GM19397 (cell line): ENCODE measurements at regions not wholly inside any gene's neighbourhood (a gene's known extent, or its start where the extent isn't known, plus 50 kb on each side); places are given as distances from the start of the nearest gene placed in this dataset.

ENCODE experiments used
- ATAC-seq: cut with Tn5 transposase; IDR thresholded peaks from one replicate; pipeline ENCODE4 v1.9.1; 2021; ENCODE audit warnings: mild to moderate bottlenecking, moderate library complexity; ENCODE audit not compliant: unreplicated experiment

DNA sequence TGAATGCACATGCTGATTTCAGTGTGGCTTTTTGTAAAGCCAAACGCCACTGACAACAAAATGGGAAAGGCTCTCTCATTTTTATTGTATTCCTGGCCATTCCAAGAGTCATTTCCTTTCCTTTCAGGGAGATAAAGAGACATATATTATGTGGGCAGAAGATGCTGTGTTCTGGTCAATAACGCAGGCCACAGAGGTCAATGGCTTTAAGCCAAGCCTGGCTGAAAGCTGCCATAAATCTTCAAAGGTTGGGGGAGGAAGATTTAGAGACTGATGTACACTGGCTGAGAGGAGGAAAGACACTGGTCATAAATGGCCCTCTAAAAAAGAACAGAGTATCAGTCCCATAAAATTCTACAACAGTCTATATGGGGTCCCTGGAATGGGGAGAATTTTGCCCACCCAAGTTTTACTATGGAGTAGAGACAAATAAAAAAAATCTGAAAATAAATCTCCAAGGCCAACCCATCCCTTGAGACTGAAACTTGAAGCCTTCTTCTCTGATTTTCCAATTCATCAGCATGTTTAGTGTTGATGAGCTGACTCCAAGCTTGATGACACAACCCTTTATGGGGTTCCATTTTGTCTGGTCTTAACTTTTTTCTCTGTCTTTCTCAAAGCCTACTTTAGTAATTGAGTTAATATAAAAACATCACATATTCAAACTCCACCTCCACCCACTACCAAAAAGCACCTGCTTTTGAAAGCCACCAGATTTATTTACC lies 152.1 kb upstream of the SLC24A2 start:
- no peak for ATAC-seq

- ATAC-seq = no peak
These were observed 151.0 kb upstream of the SLC24A2 start for GRCh38 chr9:19939734-19940278.

GRCh38 chr9:19938990-19939733 lies 150.3 kb upstream of the SLC24A2 start:
- no peak for ATAC-seq

GRCh38 chr9:19937121-19937520 lies 148.3 kb upstream of the SLC24A2 start:
- ATAC-seq = no peak

DNA sequence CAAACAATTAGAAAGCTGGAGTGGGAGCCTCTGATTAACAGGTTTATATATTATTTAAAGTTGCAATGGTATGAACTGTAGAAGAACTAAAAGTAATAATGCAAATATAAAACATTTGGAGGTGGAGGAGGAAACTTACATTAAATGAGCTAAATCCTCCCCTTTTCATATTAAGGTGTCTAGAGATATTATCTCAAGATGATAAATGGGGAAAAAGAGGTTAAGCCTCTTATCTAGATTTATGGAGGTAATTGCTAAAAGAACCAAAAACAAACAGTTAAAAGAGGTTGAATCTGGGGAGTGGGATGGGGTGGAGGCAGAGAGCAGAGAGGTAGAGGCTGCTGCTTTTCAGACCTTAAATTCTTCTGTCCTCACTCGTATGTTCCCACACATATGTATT lies 147.8 kb upstream of the SLC24A2 start:
- ATAC-seq = no peak

- no peak for ATAC-seq
These were observed 146.6 kb upstream of the SLC24A2 start for GRCh38 chr9:19935422-19935821.

GRCh38 chr9:19934301-19934871 lies 145.5 kb upstream of the SLC24A2 start:
- ATAC-seq = no peak

- no peak for ATAC-seq
These were observed 142.5 kb upstream of the SLC24A2 start for GRCh38 chr9:19931098-19931890.

GRCh38 chr9:19927560-19927959 lies 138.7 kb upstream of the SLC24A2 start:
- no peak for ATAC-seq

DNA sequence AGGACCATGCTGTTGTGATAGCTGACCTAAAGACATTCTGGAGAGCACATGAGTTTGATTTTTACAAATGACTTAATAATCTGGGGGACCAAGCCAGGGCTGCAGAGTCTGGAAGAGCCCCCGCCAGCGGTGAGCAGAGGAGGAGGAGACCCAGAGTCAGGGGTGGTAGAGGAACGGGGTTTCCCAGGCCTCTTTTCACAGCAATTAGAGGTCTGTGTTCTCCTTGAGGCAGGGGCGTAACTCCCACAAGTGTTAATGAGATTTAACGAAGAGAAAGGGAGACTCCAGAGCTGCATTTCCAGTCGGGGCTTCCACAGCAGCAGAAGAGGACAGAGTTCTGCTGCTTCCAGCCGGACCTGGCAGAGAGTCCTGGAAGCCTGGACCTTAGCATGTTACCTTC lies 137.9 kb upstream of the SLC24A2 start:
- no peak for ATAC-seq

GRCh38 chr9:19925674-19926503 lies 137.1 kb upstream of the SLC24A2 start:
- ATAC-seq = peak; percentile 92

GRCh38 chr9:19924080-19924479 lies 135.2 kb upstream of the SLC24A2 start:
- ATAC-seq = no peak

GRCh38 chr9:19922476-19923118 lies 133.8 kb upstream of the SLC24A2 start:
- ATAC-seq = no peak

- no peak for ATAC-seq
These were observed 131.6 kb upstream of the SLC24A2 start for GRCh38 chr9:19920401-19920800.

DNA sequence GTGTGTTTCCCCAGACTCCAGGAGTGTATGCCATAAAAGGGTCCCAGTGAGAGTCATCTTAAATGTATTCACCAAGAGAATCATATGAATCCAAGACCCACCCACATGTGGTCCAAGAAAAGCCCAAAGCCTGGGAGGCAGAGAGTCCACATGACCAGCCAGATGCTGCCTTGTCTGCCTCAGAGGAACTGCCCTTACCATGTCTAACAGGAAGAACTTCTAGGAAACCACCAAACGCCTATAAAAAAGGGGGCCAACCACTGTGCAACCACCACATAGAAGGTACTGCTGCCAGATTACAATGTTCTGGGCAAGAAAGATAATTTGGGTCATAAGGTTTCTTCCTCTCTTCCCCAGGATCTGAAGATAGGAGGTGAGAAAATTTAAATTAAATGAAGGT lies 129.8 kb upstream of the SLC24A2 start:
- no peak for ATAC-seq

DNA sequence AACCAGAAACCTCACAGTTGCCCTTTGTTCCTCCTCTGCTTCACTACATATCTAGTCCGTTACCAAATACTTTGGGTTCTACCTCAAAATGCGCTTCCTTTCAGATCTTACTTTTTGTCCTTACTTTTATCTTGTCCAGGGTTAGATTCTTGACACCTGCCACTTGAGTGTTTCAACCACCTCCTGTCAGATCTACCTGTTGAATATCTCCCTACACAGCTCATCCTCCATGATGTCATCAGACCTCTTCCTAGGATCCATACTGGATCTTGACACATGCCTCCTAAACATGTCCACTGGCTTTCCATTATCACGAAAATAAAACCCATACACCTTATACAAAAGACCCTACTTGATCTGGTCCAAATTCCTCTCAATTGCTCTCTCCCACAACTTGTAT lies 125.2 kb upstream of the SLC24A2 start:
- ATAC-seq = no peak

DNA sequence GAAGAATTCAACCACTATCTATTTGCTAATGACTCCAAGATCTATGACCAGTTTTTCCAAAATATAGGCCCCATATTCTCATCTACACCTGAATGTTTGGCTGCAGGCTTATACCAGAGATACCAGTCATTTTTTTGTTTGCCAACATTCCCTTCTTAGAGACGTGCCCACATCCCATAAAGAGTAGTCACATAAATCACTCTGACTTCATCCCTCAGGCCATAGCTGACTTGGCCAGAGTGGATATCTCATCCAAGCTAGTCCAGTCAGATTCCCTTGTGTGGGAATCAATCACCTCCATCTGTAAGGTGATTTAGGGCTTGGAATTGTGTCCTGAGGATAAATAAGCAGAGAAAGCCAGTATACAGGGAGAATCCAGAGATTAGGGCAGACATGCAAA lies 124.3 kb upstream of the SLC24A2 start:
- no peak for ATAC-seq

DNA sequence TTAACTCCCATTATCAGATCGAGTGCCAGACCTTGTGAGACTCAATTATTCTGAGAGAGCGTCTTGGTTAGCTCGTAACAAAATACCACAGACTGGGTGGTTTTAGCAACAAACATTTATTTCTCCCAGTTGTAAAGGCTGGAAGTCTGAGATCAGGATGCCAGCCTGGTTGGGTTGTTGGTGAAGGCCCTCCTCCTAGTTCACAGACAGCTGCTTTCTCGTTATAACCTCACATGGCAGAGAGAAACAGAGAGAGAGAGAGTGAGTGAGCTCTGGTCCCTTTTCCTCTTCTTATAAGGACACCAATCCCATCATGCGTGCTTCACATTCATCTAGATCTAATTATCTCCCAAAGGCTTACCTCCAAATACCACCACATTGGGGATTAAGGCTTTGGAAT lies 114.2 kb upstream of the SLC24A2 start:
- no peak for ATAC-seq

DNA sequence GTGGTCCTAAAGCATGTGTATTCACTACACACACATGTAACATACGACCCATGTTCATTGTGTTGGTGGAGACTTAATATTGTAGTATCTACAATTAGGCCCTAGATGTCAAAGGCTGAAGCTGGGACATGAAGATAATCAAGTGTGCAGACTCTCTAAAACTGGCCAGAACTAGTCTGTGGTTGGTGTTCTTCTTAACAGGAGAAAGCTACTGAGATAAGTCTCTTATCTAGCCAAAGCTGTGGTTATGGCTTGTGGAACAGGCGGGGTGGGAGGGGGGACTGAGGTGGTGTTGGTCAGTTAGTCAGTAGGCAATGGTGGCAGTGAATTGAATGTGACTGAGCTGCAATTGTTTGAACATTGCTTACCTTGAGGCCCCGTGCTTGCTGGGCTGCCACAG lies 112.7 kb upstream of the SLC24A2 start:
- no peak for ATAC-seq

- no peak for ATAC-seq
These were observed 107.3 kb upstream of the SLC24A2 start for GRCh38 chr9:19896161-19896560.
